AG20443 (cell line): ENCODE measurements at regions not wholly inside any gene's neighbourhood (a gene's known extent, or its start where the extent isn't known, plus 50 kb on each side); places are given as distances from the start of the nearest gene placed in this dataset.
"Not testable (repeated sequence)": the region's sequence is repeated elsewhere in the genome, so short reads cannot be mapped to it uniquely, and the experiment has no call there.

Experiments used
- DNase-seq: peaks from one replicate; pipeline ENCODE4 v3.0.0; 2012; ENCODE audit warnings: low spot score, mixed read lengths

GRCh38 chr17:70938336-70938735 is 769.0 kb downstream of the KCNJ2 start:
- no peak for DNase-seq

- DNase-seq: no peak
These were observed 776.1 kb downstream of the KCNJ2 start for GRCh38 chr17:70945386-70945785.

- no peak for DNase-seq
These were observed 777.9 kb downstream of the KCNJ2 start for GRCh38 chr17:70947215-70947614.

- no peak for DNase-seq
These were observed 778.6 kb downstream of the KCNJ2 start for GRCh38 chr17:70947636-70948565.

GRCh38 chr17:70953140-70953539 is 783.8 kb downstream of the KCNJ2 start:
- DNase-seq: not testable (repeated sequence)

GRCh38 chr17:70955441-70955840 is 786.1 kb downstream of the KCNJ2 start:
- DNase-seq: no peak

DNA sequence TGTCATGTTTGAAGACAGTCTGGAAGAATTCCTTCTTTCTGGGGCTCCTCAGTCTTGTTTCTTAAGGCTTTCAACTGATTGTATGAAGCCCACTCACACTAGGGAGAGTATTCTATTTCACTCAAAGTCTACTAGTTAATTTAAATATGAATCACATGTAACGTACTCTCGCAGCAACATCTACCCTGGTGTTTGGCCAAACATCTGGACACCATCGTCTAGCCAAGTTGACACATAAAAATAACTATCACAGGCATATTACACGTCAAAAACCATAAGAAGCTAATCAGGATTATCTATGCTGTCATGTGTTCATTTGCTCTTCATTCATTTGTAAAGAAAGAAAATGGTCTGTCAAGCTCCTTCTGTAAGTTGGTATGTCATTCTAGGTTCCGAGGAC is 787.4 kb downstream of the KCNJ2 start:
- no peak for DNase-seq

- DNase-seq: peak; percentile 9
These were observed 792.0 kb downstream of the KCNJ2 start for GRCh38 chr17:70961341-70961740.

- DNase-seq: no peak
These were observed 799.0 kb downstream of the KCNJ2 start for GRCh38 chr17:70968302-70968701.

DNA sequence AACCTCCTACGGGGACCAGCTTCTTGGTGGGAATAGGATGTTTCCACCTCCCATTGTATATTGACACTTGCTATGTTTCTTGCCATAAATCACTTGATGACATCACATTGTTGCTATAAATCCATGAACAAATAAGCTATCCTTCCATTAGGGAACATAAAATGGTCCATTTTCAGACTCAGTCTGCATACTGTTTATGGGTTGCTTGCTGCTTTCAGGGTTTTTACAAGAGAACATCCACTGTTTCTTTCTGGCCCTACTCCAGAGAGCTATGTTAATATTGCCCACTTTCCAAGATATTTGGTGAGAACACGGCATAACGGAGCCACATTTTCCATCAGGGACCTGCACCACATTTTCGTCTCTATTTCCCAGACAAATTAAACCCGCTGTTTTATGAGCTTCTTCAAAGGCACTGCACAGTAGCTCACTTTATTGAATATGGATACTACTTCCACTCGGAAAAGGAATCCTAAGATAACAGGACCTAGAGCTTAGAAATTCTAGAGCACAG is 800.2 kb downstream of the KCNJ2 start:
- no peak for DNase-seq

DNA sequence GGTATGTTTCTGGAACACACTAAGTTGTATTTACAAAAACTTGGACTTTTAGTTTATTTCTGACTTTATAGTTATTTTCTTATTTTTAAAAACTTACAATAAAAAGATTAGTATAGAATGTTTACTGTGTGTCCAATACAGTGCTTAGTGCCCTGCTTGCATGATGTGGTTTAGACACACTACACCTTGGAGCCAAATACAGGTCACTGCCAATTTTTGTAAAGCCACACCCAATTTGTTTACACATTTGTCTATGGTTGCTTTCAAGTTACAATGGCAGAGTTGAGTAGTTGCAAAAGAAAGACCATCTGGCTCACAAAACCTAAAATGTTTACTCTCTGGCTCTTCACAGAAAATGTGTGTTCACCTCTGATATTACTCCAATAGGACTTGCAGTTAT is 807.1 kb downstream of the KCNJ2 start:
- DNase-seq: no peak

DNA sequence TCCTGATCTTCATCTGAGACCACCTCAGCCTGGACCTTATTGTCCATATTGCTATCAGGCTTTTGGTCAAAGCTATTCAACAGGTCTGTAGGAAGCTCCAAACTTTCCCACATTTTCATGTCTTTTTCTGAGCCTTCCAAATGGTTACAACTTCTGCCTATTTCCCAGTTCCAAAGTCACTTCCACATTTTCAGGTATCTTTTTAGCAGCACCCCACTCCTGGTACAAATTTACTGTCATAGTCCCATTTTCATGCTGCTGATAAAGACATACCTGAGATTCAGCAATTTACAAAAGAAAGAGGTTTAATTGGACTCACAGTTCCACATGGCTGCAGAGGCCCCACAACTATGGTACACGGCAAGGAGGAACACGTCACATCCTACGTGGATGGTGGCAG is 815.5 kb downstream of the KCNJ2 start:
- no peak for DNase-seq

- DNase-seq: no peak
These were observed 818.6 kb downstream of the KCNJ2 start for GRCh38 chr17:70987867-70988340.

DNA sequence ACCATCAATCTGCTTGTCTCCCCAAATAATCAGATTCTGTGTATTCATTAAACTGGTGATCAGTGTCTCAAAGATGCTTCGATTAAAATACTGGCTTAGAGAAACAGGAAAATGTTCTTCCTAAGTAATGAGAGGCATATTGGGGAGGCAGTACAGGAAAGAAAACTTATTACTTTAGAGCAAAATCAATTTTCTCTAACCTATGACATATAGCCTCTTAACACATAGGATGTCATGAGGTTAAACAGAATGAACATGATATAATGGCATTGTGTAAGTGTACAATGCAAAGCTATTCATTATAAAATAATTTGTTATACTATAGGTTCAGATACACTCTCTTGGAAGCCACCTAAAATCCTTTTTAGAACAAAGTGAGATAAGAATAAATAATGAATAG is 819.3 kb downstream of the KCNJ2 start:
- no peak for DNase-seq

DNA sequence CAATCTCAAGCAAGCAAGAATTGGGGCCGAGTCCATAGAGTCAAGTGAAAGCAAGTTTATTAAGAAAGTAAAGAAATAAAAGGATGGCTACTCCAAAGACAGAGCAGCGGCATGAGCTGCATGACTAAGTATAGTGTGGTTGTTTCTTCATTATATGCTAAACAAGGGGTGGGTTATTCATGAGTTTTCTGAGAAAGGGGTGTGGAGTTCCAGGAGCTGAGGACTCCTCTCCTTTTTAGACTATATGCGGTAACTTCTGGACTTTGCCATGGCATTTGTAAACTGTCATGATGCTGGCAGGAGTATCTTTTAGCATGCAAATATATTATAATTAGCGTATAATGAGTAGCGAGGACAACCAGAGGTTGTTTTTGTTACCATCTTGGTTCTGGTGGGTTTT is 819.9 kb downstream of the KCNJ2 start:
- no peak for DNase-seq

DNA sequence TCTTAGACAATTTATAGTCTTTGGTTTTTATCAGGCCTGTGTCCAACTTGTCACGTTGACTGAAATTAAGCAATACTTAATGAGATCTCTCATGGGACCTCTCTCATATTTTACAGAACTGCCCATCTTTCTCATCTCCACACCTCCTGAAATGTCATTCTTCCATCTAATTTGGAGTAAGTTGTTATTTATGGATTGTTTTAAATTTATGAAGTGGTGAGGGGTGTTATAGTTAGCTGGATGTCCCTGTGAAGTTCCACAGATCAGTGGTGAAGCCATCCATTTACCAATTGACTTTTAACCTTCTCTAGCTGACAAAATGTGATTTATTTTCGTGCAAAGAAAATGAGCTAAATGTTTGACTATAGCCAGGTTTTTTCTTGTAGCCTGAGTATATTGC is 824.9 kb downstream of the KCNJ2 start:
- no peak for DNase-seq

GRCh38 chr17:70995997-70996396 is 826.7 kb downstream of the KCNJ2 start:
- no peak for DNase-seq

GRCh38 chr17:71003736-71004135 is 834.4 kb downstream of the KCNJ2 start:
- no peak for DNase-seq

DNA sequence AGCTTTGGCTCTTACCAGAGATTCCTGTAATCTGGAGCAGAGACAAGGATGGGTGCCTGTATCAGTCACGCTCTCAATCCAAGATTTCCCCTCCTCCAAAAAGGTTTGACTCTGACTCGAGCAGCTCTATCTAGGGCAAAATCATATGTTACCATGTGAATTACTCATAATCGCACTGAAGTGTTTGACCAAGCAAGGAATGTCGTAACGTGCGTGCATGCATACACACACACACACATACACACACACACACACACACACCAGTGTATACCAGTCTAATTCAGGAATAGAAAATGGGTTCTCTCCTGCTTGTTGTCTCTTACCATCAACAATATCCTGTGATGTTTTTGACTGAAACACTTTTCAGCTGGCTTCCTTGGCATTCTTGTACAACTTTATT is 835.1 kb downstream of the KCNJ2 start:
- no peak for DNase-seq

DNA sequence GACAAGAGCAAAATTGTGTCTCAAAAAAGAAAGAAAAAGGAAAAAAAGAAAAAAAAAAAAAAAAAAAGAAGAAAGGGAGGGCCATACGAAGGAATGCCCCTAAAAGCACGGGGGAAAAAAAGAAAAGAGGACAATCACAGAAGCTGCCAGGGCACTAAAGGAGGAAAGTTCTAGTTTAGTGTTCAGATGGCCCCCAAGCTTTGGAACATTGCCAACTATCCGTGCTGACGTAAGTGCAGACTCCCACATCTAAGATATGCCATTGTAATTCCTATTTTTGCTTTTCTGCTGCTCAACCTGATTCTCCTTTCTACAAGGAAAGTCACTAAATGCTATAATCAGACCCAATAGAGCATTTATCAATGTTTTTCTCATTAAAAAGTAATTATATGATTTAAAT is 842.1 kb downstream of the KCNJ2 start:
- DNase-seq: no peak

GRCh38 chr17:71019699-71020098 is 850.4 kb downstream of the KCNJ2 start:
- no peak for DNase-seq

- no peak for DNase-seq
These were observed 853.4 kb downstream of the KCNJ2 start for GRCh38 chr17:71022758-71023157.

DNA sequence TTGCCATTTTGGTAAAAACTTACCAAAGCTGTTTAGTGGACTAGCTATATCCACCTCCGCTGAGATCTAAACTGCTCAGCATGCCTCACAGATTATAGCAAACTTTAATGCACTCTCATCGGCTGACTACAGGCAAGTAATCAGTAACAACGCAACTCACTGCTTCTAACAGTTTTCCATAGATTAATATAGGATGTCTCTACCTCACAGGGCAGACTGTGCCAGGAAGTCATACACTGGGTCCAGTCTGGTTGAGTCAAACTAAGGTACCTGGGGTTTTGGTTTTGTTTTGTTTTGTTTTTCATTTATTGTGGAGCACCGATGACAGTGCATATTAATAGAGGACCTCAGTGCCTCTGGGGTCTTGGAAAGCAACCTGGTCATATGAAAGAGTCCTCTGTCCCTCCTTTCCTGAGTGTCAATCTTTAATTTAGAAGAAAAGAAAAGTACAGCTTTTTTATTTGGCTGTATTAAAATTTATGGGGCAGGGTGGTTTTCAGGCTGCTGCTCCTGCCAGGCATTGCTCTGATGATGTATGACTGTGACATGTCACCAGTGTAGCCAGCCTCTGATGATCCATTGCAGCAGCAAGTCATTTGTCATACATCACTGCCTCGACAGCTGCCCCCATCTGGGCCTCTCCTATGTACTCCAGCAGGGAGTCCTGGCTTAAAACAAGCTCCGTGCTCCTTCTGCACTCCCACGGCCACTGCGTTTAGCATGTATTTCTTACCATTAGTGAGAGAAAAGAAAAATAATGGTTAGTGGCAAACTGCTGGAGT is 854.1 kb downstream of the KCNJ2 start:
- peak; percentile 14 for DNase-seq
